HL-60 (cell line): ENCODE measurements at regions not wholly inside any gene's neighbourhood (a gene's known extent, or its start where the extent isn't known, plus 50 kb on each side); places are given as distances from the start of the nearest gene placed in this dataset.

Source experiments
- CTCF ChIP-seq: IDR thresholded peaks from one replicate; pipeline ENCODE4 v1.5.1; 2011; ENCODE audit warnings: low read length, control low read depth, inconsistent platforms; ENCODE audit not compliant: insufficient read depth
- GABPA ChIP-seq: IDR thresholded peaks from 2 replicates; pipeline ENCODE4 v1.6.1; 2012; ENCODE audit warnings: low read depth
- POLR2AphosphoS5 ChIP-seq: IDR thresholded peaks from 2 replicates; pipeline ENCODE4 v1.6.1; 2012; ENCODE audit warnings: low read depth
- REST ChIP-seq: IDR thresholded peaks from 2 replicates; pipeline ENCODE4 v1.6.1; 2012; ENCODE audit warnings: low read depth; ENCODE audit not compliant: insufficient replicate concordance
- SPI1 ChIP-seq: IDR thresholded peaks from 2 replicates; pipeline ENCODE4 v1.6.1; 2012; ENCODE audit warnings: low read depth, mild to moderate bottlenecking, borderline replicate concordance

GRCh38 chr12:5180496-5180895, 136.8 kb downstream of the KCNA5 start:
- TF ChIP-seq CTCF: no peak
- TF ChIP-seq POLR2AphosphoS5: no peak
- TF ChIP-seq GABPA: no peak
- no peak for TF ChIP-seq REST
- no peak for TF ChIP-seq SPI1
